ENCODE measurements at regions not wholly inside any gene's neighbourhood (a gene's known extent, or its start where the extent isn't known, plus 50 kb on each side); places are given as distances from the start of the nearest gene placed in this dataset.

DNA sequence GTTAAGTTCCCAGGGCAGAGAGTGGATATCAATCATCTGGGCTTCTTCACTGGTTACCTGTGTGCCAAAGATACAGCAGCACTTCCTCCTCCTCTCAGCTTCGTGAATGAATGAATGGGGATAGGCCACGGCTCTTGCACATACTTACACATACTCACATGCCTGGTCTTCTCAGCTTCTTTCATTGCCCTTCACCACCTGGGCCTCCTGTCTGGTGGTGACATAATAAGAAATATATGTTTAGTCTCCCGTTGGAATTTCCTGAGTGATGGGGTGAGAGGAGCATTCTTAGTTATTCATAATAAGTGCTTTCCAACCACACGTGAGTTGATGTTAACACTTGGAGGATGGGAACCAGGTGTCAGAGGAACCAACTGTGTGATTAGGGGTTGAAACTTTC lies 268.1 kb upstream of the RMST start:
- no peak for TF ChIP-seq POLR2A (IDR thresholded peaks at IDR 0.05)
- TF ChIP-seq, protein P1, sequence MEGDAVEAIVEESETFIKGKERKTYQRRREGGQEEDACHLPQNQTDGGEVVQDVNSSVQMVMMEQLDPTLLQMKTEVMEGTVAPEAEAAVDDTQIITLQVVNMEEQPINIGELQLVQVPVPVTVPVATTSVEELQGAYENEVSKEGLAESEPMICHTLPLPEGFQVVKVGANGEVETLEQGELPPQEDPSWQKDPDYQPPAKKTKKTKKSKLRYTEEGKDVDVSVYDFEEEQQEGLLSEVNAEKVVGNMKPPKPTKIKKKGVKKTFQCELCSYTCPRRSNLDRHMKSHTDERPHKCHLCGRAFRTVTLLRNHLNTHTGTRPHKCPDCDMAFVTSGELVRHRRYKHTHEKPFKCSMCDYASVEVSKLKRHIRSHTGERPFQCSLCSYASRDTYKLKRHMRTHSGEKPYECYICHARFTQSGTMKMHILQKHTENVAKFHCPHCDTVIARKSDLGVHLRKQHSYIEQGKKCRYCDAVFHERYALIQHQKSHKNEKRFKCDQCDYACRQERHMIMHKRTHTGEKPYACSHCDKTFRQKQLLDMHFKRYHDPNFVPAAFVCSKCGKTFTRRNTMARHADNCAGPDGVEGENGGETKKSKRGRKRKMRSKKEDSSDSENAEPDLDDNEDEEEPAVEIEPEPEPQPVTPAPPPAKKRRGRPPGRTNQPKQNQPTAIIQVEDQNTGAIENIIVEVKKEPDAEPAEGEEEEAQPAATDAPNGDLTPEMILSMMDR (IDR thresholded peaks at IDR 0.05): no peak
